Peyer's patch (tissue), 4 donors: ENCODE measurements at regions not wholly inside any gene's neighbourhood (a gene's known extent, or its start where the extent isn't known, plus 50 kb on each side); places are given as distances from the start of the nearest gene placed in this dataset.

Experiments
- CTCF ChIP-seq, 6 experiments: fragments of 450-650 bp in 4 of 6; fragments of 200-600 bp in 2 of 6; sonication (generic) in 1 of 6; IDR thresholded peaks; one replicate each; pipeline ENCODE4 v1.5.1; 2017 to 2019; ENCODE audit warnings: antibody characterized with exemption in 6 of 6, mild to moderate bottlenecking in 3 of 6, moderate library complexity in 1 of 6
- POLR2A ChIP-seq, 2 donors: fragments of 450-650 bp; IDR thresholded peaks; one replicate each; pipeline ENCODE4 v1.5.1; 2017; ENCODE audit warnings: antibody characterized with exemption in 2 of 2, mild to moderate bottlenecking in 2 of 2, moderate library complexity in 2 of 2

GRCh38 chr6:50978380-50979170, 159.9 kb downstream of the TFAP2B start:
- no peak for TF ChIP-seq CTCF (IDR thresholded peaks at IDR 0.05)
- TF ChIP-seq POLR2A (IDR thresholded peaks at IDR 0.05) = no peak
